ENCODE measurements at regions not wholly inside any gene's neighbourhood (a gene's known extent, or its start where the extent isn't known, plus 50 kb on each side); places are given as distances from the start of the nearest gene placed in this dataset.

DNA sequence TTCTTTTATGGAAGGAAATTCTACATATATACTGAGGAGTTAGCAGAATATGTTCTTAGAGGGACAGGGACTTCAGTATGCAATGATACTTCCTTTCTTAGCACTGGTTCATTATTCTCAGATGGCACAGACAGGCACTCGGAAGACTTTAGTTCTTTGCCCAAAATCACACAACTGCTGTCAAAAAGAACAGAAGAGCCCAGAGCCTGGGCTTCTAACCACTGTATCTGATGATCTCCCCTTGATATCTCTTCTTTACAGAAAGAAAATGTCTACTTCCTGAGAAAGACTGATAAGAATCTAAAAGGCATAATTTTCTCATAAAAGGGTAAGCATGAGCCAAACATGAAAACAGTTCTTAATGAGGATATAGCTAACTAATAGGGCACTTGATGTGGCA lies 2034.2 kb upstream of the PRR20A start:
- TF ChIP-seq POLR2A (IDR thresholded peaks at IDR 0.05) = no peak
- TF ChIP-seq, protein P1, sequence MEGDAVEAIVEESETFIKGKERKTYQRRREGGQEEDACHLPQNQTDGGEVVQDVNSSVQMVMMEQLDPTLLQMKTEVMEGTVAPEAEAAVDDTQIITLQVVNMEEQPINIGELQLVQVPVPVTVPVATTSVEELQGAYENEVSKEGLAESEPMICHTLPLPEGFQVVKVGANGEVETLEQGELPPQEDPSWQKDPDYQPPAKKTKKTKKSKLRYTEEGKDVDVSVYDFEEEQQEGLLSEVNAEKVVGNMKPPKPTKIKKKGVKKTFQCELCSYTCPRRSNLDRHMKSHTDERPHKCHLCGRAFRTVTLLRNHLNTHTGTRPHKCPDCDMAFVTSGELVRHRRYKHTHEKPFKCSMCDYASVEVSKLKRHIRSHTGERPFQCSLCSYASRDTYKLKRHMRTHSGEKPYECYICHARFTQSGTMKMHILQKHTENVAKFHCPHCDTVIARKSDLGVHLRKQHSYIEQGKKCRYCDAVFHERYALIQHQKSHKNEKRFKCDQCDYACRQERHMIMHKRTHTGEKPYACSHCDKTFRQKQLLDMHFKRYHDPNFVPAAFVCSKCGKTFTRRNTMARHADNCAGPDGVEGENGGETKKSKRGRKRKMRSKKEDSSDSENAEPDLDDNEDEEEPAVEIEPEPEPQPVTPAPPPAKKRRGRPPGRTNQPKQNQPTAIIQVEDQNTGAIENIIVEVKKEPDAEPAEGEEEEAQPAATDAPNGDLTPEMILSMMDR (IDR thresholded peaks at IDR 0.05) = no peak

All from stomach (tissue), 4 donors.